Activated CD4-positive, alpha-beta T cell treated with anti-CD3 and anti-CD28 coated beads for 48 hours (primary cell): ENCODE measurements at regions not wholly inside any gene's neighbourhood (a gene's known extent, or its start where the extent isn't known, plus 50 kb on each side); places are given as distances from the start of the nearest gene placed in this dataset.
"Not testable (repeated sequence)": the region's sequence is repeated elsewhere in the genome, so short reads cannot be mapped to it uniquely, and the experiment has no call there.

ENCODE experiments used
- DNase-seq: peaks from one replicate; pipeline ENCODE4 v3.0.0-alpha.2; 2020

- no peak for DNase-seq
Observed at GRCh38 chr5:142259758-142260157, 65.1 kb downstream of the SPRY4 start.

GRCh38 chr5:142255831-142256230 lies 69.0 kb downstream of the SPRY4 start:
- no peak for DNase-seq

DNA sequence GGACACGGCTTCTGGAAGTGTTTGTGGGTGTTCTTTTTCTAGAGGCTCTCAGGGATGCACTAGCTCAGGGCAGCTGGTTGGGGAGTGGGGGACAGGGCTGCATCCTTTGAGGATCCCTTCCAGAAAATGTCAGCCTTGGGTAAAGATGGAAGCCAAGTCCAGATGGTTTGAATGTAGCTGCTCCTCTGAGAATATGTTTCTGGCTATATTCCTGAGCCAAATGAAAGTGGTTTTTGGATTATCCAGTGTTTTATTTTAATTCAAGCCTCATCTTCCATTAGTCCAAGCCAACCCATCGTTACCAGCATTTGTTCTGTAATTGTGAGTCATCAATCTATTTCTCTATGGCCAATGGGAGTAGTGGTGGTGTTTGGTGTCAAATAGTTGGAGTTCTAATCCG lies 70.4 kb downstream of the SPRY4 start:
- no peak for DNase-seq

GRCh38 chr5:142253938-142254337 lies 70.9 kb downstream of the SPRY4 start:
- no peak for DNase-seq

DNA sequence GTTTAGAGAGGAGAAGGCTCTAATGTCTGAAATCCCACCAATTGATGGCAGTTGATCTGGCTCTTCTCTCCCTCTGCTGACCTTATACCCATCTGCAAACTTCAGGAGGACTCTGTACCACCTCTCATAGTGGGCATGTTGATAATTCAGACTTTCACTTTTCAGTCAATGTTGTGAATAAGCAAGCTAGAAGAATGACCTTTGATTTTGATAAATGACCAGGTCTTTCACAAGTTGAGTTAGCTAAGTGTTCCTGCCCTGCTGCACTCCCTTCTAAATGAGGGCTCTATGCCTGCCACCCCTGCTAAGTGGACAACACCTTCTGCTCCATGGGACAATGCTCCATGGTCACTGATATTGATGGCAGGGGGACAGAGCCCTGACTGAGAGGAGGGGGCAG lies 74.7 kb downstream of the SPRY4 start:
- no peak for DNase-seq

GRCh38 chr5:142248853-142249462 lies 75.9 kb downstream of the SPRY4 start:
- no peak for DNase-seq

- no peak for DNase-seq
Observed at GRCh38 chr5:142246258-142246657, 78.6 kb downstream of the SPRY4 start.

- DNase-seq = no peak
Observed at GRCh38 chr5:142245786-142246185, 79.0 kb downstream of the SPRY4 start.

DNA sequence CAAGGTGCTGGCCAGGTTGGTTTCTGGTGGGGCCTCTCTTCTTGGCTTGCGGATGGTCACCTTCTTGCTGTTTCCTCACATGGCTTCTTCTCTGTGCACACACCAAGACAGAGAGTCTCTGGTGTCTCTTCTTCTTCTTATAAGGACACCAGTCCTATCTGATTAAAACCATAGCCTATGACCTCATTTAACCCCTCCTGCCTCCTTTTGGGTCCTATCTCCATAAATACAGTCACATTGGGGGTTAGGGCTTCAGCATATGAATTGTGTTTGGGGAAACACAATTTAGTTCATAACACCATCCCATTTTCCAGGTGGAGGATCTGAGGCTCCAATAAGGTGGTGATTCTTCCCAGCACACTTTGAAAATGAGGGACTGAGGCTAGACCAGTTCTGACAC lies 80.4 kb downstream of the SPRY4 start:
- DNase-seq = no peak

GRCh38 chr5:142242272-142242671 lies 82.5 kb downstream of the SPRY4 start:
- no peak for DNase-seq

DNA sequence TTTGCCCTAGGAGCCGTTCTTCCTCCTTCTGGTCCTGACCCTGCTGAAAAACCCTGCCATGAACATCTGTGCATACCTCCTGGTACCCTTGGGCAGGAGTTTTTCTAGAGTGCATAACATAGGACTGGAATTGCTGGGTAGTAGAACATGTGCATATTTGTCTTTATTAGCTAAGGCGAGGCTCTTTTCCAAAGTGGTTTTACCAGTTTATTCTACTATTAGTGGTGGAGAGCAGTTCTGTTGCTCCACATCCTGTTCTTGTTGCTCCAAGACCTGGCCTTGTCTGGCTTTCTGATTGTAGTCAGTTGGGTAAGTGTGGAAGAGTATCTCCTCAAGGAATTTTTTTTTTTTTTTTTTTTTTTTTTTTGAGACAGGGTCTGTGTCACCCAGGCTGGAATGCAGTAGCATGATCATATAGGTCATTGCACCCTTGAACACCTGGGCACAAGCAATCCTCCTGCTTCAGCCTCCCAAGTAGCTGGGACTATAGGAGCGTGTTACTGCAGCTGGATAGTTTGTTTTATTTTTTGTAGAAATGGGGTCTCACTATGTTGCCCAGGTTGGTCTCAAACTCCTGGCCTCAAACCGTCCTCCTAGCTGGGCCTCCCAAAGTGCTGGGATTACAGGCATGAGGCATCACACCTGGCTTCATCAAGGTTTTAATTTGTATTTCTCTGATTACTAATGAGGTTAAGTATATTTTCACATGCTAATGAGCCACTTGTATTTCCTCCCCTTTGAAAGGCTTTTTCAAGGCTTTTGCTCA lies 85.2 kb downstream of the SPRY4 start:
- DNase-seq = no peak

DNA sequence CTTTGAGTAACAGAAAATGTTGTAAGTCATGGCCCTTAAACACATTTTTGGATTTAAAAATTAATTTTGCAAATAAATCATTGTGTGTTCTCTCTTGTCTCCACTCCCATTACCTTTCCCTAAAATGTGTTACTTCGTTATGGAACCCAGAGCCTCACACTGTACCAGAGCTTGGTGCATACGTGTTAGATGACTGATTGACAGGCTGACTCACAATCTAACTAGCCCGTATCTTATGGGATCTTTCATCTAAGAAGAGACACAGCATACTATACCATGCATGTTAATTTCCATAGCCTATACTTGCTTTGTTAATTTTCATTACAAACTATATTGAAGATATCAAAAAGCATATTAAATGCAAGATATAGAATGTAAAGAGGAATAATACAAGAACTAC lies 87.1 kb downstream of the SPRY4 start:
- DNase-seq = no peak

DNA sequence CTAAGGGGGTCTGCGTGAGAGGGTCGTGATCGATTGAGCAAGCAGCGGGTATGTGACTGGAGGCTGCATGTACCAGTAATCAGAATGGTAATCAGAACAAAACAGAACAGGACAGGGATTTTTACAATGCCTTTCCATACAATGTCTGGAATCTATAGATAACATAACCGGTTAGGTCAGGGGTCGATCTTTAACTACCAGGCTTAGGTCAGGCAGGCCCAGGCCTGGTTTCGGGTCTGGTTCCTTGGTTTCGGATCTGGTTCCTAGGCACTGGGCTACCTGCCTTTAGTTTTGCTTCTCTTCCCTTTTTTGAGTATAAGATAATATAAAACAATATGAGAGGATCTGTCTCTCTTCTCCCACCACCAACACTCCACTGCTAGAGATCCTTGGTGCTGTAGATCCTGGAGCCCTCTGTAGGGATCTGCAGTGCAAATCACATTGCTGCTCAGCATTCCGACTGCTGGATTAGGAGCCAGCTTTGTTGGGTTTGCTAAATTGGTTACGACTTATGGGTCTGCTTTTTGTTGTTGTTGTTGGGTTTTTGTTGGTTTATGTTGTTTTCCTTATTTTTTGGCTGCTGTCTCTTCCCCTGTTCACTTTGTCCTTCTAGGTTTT lies 88.0 kb downstream of the SPRY4 start:
- not testable (repeated sequence) for DNase-seq

DNA sequence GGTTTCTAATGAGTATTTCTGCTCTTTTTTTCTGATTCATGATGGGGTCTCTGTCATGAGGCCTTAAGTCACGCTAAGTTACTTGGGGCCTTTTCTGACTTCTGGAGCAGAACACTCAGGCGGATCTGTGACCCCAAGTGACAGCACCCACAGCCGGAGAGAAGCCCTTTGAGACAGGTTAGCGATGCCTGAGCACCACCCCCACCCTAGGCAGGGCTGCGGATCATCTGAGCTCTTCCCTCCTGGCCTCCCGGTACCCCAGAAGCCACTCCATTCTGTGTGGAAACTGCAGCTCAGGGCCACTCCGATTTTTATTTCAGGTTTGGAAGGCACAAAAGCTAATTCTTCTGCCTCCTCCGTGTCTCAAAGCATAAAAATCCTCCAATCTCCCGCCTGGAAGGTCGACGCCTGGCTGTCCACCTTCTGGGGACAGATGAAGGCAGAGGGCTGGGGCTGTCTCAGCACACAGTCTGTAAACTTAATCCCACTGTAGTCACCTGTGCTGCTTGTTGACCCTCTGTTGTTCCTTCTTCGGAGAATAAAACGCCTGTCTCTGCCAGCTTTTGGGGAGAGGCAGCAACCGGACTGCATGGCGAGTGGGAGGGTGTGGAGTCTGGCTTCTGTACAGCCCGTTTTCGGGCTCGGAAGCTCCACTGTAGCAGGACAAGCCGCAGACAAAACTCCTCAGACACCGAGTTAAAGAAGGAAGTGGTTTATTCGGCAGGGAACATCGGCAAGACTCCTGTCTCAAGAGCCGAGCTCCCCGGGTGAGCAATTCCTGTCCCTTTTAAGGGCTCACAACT lies 88.8 kb downstream of the SPRY4 start:
- DNase-seq = no peak

- peak; percentile 47 for DNase-seq
Observed at GRCh38 chr5:142235050-142235797, 89.6 kb downstream of the SPRY4 start.

GRCh38 chr5:142233083-142234032 lies 91.5 kb downstream of the SPRY4 start:
- no peak for DNase-seq

DNA sequence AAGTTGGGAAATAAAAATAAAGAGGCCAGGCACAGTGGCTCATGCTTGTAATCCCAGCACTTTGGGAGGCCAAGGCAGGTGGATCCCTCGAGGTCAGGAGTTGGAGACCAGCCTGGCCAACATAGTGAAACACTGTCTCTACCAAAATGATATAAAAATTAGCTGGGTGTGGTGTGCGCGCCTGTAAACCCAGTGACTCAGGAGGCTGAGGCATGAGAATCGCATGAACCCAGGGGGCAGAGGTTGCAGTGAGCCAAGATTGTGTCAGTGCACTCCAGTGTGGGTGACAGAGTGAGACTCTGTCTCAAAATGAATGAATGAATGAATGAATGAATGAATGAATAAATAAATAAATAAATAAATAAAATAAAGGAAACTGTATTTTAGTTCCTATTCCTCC lies 93.9 kb downstream of the SPRY4 start:
- DNase-seq = not testable (repeated sequence)

DNA sequence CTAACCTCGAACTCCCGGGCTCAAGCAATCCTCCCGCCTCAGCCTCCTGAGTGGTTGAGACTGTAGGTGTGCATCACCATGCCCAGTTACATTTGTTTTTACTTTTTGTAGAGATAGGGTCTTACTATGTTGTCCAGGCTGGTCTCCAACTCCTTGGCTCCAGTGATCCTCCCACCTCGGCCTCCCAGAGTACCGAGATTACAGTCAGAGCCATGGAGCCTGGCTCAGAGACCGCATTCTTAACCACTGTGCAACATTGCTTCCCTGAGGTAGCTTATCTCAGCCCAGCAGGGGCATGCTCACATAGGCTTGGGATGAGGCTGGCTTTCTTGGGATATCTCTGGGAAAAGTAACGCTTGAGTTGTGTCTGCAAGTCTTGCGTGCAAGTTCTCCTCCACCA lies 99.7 kb downstream of the SPRY4 start:
- DNase-seq = no peak

DNA sequence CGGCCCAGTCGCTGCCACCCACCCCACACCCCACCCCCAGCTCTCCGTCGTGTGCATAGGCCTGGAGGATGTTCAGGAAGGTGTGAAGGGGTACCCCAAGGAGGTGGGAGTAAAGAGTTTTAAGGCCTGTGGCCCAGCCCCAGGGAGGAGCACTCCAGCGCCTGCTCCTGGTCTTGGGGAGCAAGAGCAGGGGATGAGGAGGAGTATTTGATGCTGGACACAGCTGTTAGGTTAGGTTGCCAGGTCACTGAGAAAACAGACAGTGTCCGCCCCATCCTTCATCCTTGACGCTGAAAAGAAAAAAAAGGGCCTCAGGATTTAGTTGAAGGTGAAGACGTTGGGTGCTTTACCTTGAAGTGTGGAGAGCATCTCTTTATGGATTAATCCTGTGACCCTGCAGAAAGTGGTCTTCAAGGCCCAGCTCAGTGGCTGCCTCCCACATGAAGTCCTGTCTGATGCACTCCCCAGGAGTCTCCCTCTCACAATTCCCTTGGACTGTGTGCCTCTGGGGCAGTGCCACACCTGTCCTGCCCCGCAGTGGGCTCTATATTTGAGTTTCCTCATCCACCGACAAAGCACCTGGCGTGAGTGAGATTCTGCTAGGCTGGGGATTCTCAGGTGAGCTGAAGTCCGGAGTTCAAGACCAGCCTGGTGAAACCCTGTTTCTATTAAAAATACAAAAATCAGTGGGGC lies 101.8 kb downstream of the SPRY4 start:
- DNase-seq = no peak

DNA sequence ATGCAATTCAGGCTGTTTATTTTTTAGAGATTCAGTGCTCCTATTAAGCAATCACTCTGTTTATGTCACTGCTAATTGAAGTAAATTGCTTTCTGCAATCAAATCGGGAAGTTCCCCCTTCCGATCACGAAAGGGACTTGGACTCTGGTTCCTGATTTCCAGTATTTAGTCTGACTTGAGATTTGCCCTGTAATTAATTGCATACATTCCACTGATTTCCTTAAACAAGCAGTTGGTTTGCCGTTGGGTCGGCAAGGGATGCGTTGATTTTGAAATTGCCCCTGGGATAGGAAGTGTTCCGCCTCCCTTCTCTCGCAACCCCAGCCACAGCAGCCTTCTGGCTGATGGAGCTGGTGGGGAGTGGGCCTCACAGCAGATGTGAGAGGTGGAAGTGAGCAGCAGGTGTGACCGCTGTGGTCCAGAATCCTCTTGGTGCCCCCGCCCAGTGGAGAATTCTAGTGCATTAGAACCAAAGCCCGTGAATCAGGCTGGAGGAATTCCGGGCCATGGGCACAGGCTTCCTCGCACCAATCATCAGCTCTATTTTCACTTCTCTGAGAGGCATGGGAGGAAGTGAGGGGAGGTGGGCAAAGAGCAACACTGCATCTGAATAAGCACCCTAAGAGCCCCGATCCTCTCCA lies 102.5 kb downstream of the SPRY4 start:
- DNase-seq = no peak
